NB4 (cell line): ENCODE measurements at regions not wholly inside any gene's neighbourhood (a gene's known extent, or its start where the extent isn't known, plus 50 kb on each side); places are given as distances from the start of the nearest gene placed in this dataset.

ENCODE experiments used
- POLR2A ChIP-seq: IDR thresholded peaks from 2 replicates; pipeline ENCODE4 v1.6.1; 2011; ENCODE audit warnings: mild to moderate bottlenecking; ENCODE audit not compliant: insufficient read length; ENCODE audit errors: extremely low read depth
- TF ChIP-seq, protein P1 (sequence below): IDR thresholded peaks from one replicate; pipeline ENCODE4 v1.5.1; 2012; ENCODE audit warnings: low read depth, low read length
- TF ChIP-seq, protein P2 (sequence below): IDR thresholded peaks from 2 replicates; pipeline ENCODE4 v1.6.1; 2011; ENCODE audit warnings: low read depth, low read length

DNA sequence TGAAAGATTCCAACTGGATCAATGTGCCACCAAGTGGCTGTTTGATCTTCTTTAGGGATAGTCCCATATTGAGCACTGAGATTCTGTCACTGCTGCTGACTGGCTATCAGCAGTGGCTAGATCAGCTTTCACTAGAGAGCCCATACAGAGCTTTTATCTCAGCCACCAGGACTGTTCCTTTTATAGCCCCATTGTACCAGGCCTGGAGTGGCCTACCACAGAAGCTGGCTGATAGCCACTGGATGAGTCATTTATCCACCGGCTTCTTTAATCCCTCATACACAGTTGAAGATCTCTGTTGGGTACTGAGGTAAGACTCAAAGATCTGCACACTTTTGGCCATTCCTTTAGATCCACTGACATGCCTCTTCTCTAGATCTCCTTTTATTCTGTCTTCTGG lies 1101.1 kb downstream of the SORCS3 start:
- TF ChIP-seq, protein P1, sequence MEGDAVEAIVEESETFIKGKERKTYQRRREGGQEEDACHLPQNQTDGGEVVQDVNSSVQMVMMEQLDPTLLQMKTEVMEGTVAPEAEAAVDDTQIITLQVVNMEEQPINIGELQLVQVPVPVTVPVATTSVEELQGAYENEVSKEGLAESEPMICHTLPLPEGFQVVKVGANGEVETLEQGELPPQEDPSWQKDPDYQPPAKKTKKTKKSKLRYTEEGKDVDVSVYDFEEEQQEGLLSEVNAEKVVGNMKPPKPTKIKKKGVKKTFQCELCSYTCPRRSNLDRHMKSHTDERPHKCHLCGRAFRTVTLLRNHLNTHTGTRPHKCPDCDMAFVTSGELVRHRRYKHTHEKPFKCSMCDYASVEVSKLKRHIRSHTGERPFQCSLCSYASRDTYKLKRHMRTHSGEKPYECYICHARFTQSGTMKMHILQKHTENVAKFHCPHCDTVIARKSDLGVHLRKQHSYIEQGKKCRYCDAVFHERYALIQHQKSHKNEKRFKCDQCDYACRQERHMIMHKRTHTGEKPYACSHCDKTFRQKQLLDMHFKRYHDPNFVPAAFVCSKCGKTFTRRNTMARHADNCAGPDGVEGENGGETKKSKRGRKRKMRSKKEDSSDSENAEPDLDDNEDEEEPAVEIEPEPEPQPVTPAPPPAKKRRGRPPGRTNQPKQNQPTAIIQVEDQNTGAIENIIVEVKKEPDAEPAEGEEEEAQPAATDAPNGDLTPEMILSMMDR: no peak
- TF ChIP-seq POLR2A: no peak
- TF ChIP-seq, protein P2, sequence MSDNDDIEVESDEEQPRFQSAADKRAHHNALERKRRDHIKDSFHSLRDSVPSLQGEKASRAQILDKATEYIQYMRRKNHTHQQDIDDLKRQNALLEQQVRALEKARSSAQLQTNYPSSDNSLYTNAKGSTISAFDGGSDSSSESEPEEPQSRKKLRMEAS: no peak
